ENCODE measurements at regions not wholly inside any gene's neighbourhood (a gene's known extent, or its start where the extent isn't known, plus 50 kb on each side); places are given as distances from the start of the nearest gene placed in this dataset.

DNA sequence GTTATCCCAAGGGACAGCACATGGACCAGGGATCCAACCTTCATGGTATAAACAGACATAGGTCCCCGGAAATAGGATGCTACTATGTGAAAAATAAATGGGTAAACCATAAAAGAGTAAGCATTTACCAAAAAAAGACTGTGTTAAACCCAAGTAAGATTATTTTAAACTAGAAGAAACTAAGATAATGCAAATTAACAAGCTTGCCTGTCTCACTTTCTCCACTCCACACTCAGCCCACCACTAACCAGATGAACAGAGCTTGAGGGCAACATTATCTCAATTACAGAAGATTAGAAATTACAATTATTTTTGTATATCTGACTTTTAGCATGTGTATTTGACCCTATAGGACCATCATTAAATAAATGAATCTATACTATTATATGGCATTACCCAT is 117.2 kb upstream of the CAV2 start:
- TF ChIP-seq, protein P1, sequence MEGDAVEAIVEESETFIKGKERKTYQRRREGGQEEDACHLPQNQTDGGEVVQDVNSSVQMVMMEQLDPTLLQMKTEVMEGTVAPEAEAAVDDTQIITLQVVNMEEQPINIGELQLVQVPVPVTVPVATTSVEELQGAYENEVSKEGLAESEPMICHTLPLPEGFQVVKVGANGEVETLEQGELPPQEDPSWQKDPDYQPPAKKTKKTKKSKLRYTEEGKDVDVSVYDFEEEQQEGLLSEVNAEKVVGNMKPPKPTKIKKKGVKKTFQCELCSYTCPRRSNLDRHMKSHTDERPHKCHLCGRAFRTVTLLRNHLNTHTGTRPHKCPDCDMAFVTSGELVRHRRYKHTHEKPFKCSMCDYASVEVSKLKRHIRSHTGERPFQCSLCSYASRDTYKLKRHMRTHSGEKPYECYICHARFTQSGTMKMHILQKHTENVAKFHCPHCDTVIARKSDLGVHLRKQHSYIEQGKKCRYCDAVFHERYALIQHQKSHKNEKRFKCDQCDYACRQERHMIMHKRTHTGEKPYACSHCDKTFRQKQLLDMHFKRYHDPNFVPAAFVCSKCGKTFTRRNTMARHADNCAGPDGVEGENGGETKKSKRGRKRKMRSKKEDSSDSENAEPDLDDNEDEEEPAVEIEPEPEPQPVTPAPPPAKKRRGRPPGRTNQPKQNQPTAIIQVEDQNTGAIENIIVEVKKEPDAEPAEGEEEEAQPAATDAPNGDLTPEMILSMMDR (IDR thresholded peaks at IDR 0.05; ENCODE audit: low read length) = no peak
- TF ChIP-seq EZH2 (IDR thresholded peaks at IDR 0.05; ENCODE audit: borderline replicate concordance, low read length) = no peak
